ENCODE measurements at regions not wholly inside any gene's neighbourhood (a gene's known extent, or its start where the extent isn't known, plus 50 kb on each side); places are given as distances from the start of the nearest gene placed in this dataset.
"Not testable (repeated sequence)": the region's sequence is repeated elsewhere in the genome, so short reads cannot be mapped to it uniquely, and the experiment has no call there.

DNA sequence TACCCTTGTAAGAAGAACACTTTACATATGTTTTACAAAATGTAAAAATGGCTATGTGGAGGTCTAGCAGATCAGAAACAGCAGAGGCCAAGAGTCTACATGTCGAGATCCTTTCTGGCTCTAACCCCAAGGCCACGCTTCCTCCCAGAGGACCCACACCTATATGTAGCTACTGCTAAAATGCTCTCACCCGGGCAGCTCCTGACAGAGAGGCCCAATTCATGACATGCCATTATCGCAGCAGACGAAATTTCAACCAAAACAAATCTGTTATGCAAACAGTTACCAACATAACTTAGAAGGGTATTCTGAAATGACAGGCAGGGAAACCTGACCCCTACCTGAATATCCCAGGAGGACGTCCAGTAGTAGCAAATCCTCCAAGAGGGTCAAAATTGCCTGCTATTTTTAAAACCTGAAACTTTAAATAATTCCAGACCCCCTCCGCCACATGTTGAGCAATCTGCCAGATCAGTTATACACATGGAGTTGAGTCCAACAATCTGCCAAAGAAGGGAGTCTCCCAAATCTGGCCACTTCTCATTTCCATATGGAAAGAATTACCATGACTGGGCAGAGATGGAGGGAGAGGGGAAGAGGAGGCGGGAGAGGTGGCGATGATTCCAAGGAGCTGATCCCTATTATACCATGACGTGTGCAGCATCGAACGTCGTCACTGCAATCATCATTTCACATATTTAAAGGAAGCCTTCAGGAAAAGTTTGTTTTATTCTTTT, 192.9 kb upstream of the TBL1X start:
- DNase-seq = no peak

DNA sequence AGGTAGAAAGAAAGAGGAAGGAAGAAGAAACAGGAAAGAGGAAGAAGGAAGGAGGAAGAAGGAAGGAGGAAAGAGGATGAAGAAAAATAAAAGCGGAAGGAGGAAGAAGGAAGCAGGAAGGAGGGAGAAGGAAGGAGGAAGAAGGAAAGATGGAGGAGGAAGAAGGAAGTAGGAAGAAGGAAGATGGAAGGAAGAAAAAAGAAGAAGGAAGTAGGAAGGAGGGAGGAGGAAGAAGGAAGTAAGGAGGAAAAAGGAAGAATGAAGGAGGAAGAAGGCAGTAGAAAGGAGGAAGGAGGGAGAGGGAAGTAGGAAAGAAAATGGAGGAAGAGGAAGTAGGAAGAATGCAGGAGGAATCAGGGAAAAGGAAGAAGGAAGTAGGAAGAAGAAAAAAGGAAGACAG, 191.1 kb upstream of the TBL1X start:
- no peak for DNase-seq

DNA sequence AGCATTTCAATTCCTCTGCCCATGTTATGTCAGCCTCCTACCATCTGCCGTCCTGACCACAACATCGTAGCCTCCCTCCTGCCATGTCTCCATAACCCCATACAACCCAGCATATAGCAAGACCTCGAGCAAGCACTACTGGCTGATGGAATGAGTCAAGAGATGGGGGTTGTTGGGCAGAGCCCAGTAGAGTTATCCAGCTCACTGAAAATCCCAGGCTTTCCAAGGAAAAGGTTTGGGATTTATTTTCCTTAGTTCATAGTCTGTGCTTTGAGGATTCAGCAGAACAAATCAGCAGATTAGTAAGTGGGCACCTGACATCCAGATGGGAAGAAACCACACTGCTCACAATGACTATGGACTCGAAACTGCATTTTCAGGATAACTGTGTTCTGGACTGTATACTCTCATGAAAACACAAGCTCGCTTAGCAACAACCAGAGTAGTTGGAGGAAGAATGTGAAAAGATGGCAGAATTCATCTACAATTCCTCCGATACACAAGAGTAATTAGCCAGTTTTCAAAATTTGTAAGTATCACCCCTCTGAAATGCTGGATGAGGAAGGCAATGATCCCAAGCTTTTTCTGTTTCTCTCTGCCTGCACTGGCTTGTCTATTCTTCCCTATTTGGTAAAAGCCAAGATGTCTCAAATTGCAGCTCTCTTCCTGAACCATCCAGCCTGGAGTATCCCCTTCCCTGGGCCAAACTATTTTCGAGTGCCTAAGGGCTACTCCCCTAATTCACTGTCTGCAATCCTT, 186.2 kb upstream of the TBL1X start:
- no peak for DNase-seq

DNA sequence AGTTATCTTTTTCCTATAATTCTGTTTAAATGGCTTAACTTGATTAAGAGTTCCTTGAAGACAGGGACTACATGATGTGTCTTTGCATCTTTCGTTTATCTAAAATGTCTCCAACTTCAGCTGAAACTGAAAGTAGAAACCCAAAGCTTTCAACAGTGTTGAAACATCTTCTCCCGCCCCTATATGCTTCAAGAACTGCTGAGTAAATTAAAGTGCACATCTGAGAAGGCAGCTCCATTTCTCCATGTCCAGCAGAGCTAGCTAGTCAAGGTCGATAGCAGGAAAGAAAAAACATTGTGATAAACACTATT, 185.7 kb upstream of the TBL1X start:
- no peak for DNase-seq

DNA sequence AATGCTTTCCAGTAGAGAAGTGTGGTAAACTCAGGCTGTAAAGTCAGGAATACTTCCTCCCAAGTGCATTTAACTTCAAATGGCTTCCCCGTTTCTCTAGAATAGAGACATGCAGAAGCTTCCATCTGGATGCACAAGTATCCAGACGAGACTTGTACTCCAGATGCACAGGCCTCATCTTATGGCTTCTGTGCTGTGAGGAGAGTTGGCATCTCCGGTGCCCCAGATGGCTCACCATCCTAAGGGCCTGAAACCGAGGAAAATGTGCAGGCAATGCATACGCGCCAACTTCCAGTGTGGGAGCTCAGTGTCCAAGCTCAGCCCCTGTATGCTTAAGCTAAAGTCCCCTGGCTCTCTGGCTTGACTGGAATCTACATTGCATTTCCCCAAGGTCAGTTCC, 184.0 kb upstream of the TBL1X start:
- DNase-seq = no peak

DNA sequence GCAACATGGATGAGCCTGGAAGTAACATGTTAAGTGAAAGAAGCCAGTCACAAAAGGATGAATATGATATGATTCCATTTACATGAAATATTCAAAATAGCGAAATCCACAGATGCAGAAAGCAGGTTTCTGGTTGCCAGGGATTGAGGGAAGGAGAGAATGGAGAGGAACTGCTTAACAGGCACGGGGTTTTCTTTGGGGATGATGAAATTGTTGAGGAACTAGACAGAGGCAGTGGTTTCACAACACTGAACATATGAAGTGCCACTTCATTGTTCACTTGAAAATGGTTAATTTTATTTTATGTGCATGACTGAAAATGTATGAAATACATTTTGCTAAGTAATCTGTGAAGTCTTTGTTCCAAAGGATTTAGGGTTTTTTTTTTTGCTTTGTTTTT, 182.5 kb upstream of the TBL1X start:
- DNase-seq = no peak

DNA sequence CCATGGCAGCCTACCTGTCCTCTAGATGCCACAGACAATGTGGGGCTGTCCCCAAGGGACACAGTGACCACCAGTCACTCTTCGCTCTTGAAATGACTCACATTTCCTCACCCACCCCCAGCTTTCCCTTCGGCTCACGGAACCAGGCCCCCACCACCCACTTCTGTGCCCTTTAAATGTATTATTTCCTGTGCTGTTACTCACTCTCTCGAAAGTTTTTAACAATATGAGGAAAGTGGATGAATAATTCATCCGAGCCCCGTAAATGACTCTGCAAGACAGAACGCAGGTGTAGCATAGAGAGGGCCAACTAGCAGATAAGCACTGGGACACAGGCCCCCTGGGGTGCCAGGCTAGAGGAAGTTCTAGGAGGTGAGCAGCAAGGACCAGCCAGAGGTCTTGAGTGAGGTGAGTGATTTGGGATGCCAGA, 179.5 kb upstream of the TBL1X start:
- DNase-seq = peak; percentile 73

DNA sequence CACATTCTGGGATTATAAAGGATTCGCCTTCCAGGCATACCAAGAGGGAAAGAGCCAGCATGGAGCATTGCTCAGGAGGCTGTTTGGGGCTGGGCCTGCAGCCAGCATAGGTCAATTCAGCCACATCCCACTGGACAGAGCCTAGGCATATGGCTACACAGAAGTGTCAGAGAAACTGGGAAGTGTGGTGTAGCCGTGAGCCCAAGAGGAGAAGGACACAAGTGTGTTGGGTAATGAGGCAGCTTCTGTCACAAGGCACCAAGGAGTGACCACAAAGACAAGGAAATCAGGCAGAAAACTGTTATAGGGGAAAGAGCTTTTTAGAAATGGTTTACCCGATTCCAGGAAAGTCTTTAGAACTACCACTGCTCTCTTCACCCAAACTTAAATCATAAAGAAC, 178.6 kb upstream of the TBL1X start:
- DNase-seq = no peak

DNA sequence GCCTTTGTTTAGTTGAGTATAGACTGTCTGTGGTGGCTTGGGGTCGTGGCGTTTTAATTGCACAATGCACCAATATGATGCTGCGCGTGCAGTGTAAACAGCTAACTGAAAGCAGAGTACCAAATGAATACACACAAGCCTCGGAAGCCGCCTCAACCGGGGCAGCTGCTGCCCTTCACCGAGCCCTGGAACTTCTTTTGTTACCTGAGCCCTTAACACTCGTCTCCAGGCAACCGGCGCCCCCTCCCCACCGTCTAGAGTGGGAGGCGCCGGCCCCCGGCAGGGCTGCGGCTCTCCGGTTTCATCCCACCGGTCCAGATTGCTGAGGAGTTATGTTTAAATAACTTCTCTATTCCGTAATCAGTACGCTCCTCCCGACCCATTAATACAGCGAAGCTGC, 173.2 kb upstream of the TBL1X start:
- DNase-seq = no peak

DNA sequence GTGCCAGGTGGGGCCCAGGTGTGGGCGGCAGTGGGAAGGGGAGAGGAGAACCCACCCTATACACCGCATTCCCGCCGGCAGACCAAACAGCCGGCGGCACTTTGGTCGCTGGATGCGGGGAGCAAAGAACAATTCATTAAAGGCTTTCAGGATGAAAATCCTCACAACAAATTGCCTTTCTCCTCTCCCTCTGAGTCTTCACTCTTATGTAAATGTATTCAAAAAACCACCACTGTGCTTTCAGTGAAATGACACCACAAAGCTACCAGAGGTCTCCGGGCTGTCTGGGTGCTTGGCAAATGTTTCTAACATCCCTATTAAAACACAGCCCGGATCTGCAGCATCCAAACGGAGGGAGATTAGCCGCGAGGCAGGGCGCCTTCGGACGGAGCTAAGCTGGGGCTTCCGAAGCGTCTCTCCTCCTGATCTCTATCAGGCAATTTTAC, 171.8 kb upstream of the TBL1X start:
- DNase-seq = no peak

DNA sequence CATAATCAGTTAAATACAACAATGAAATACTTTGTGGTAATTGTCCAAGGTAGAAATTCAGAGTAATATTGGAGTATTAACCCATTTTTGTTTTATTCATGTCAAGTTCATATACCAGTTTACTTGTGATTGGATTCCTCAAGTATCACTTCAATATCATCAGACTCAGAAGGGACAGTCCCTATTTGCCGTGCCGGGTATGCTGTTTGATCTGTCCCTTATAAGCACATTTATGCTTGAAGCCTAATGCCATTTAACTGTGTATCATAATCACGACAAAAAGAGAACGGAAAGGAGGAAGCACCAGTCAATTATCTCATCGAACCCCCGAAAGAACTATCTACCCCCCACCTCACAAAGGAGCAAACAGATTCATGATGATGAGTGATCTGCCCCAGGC, 171.0 kb upstream of the TBL1X start:
- DNase-seq = no peak

DNA sequence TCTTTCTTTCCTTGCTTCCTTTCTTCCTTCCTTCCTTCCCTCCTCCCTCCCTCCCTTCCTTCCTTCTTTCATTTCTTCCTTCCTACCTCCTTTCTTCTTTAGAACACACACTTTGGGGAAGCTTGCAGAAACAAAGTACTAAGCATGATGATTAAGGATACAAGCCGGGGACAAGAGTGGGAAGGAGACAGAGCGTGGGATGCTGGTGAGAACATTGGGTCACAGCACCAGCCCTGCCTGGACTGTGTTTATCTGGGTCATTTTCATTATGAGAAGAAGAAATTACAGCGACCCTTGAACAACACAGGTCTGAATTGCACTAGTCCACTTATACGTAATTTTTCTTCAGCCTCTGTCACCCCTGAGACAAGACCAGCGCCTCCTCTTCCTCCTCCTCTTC, 169.3 kb upstream of the TBL1X start:
- DNase-seq = no peak

DNA sequence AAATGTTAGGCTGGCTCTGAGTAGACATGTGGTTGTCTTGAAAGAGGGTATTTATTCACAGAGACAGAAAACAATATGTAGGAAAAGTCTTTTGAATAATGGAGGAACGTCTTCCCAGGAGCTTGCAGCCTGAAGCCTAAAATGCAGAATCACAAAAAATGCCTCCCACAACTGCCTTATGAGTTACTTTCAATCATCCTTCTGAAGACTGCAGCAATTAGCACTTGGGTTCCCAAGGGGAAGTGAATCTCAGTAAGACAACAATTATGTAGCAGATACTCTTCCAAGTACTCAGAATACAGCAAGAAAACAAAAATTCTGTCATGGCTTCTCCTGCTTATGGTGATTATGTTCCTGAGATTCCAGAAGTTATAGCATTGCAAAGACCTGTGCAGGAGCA, 166.6 kb upstream of the TBL1X start:
- no peak for DNase-seq

DNA sequence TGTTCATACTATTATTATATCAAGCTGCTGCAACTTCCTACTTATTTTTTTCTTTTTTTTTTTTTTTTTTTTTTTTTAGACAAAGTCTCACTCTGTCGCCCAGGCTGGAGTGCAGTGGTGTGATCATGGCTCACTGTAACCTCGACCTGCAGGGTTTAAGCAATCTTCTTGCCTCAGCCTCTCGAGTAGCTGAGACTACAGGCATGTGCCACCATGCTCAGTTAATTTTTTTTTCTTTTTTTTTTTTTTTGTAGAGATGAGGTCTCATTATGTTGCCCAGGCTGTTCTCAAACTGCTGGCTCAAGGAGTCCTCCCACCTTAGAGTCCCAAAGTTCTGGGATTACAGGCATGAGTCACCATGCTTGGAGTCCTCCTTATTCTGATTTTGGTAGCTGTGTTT, 165.2 kb upstream of the TBL1X start:
- not testable (repeated sequence) for DNase-seq

DNA sequence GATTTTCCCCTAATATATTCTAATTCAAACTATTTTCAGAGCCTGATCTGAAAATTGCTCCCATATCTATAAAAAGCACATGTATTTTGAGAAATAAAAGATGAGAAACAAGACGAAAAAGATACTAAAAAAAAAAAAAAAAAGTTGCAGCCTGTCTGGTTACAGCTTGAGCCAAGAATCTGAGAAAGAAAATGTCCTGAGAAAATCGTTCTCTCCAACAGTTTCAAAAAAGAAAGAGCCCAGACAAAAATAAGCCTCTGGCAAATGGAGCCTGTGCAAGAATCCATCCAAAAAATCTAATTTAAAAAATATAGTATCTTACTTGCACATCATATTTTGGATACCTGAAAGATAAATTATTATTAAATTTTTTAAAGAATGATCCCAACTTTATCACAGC, 163.0 kb upstream of the TBL1X start:
- no peak for DNase-seq

DNA sequence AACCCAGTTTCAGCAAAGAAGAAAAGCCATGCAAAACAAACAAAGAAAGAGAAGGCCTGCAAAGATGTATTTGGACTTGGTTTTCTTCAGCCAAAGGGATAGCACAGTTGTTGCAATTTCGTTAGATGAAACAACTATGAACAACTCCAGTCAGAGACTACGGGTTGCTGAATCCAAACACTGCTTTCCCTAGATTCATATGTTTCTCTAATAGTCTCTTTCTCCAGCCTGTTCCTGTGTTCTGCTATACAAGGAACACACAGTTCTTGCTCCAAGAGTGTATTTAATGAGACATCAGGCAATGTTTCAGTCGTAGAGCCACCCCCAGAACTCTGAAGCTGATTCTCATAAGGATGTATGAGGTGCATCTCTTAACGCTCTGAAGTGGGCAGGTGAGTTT, 162.5 kb upstream of the TBL1X start:
- no peak for DNase-seq

DNA sequence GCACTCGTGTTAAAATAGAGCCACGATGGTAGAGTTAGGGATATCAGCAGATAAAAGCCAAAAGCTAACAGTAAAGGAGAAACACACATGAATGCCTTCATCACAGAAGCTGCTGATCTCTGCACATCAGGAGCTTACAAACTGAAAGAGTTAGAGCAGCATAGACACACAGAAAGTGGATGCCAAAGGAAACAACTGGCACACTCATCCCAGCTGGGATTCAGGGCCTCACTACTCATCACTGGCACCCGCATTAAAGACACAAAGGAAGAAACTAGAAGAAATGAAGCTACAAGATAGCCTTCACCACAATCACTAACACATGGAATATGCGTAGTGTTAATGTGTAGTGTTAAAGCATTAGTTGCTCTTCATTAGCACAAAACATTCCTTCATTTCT, 156.4 kb upstream of the TBL1X start:
- DNase-seq = no peak

DNA sequence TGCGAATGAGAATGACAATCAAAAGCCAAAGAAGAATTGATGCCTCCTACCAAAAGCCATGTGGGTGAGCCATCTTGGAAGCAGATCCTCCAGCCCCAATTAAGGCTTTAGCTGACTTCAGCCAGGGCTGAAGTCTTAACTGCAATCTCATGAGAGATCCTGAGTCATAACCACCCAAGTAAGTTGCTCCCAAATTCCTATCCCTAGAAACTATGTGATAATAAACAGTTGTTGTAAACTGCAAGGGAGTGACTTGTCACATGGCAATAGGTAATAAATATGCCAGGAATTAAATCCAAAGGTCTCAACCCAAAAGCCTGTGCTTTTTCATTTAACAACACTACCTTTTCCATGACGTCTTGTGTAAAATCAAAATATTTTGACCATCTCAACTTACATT, 154.2 kb upstream of the TBL1X start:
- no peak for DNase-seq

DNA sequence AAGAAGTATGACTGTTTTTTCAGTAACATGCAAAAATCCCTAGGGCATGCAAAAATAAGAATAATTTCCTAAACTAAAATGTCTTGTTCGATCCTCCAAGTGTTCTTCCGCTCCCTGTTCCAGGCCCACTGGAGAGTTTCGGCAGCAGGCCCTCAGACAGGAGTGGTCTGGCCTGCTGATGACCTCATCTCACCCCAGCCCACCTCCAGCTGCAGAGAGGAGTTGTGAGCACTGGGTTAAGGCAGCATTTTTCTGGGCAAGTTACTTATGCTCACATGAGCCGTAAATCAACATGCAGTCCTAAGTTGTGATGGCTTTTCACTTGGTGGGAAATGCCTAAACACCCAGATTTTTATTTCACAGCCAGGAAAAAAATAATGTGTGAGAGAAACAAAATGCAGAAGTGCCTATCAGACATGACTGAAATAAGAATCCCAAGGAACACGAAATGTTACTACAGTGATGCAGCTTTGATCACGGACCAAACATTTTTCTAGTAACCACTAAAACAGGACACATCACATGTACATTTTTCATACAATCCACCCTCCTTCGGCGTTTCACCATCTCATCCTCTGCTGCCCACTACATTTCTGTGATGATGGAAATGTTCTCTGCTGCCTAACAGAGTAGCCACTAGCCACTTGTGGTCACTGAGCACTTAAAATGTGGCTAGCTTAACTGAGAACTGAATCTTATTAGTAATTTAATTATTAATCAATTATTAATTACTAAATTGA, 153.3 kb upstream of the TBL1X start:
- DNase-seq = no peak

DNA sequence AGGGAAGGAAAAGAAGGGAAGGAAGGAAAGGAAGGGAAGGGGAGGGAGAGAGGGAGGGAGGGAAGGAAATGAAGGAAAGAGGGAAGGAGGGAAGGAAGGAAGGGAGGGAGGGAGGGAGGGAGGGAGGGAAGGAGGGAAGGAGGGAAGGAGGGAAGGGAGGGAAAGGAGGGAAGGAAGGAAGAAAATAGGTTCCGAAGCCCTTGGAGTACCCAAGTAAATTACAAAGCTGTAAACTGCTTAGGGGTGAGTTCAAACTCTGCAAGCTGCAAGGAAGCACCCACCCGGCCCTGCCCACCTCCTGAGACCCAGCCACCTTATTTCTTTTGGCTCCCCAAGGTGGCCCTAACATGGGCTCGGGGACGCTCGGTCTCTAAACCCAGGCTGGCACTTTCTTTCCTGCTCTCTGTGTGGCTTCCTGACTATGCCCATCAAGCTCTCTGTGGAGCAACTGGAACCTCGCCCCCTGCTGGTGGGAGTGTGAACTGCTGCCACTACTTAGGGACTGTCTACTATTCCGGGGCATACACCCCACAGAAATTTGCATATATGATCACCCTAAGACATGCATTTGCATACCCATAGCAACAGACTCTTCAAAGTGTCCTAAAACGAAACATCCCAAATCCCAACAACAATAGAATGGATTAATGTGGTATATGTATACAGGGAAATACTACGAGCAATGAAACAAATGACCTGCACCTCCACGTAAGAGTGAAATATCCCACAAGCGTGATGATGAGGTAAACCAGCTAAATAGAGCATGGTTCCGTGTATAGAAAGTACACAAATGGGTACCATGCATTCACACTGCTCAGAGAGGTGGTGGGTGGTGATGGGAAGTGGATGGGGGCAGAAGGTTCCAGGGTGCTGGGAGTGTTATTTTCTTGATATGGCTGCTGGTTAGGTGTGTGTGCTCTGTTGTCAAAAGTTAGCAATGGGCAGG, 151.7 kb upstream of the TBL1X start:
- peak; percentile 79 for DNase-seq

DNA sequence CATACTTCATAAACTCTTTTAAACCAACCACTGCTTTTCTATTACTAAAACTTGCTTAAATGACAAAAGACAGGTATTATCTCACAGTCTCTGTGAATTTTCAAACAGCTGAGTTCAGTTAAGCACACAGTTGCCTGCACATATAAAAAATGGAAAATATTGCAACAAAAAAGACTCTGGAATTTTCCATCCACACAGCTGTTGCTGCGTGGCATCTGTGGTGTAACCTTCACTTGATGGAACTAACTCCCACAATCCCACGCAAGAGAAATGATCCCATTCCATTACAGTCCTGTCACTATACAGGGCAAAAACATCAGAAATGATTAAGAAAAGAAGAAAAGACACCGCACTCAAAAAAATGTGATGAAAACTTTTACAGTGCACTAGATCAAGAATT, 149.8 kb upstream of the TBL1X start:
- DNase-seq = no peak

DNA sequence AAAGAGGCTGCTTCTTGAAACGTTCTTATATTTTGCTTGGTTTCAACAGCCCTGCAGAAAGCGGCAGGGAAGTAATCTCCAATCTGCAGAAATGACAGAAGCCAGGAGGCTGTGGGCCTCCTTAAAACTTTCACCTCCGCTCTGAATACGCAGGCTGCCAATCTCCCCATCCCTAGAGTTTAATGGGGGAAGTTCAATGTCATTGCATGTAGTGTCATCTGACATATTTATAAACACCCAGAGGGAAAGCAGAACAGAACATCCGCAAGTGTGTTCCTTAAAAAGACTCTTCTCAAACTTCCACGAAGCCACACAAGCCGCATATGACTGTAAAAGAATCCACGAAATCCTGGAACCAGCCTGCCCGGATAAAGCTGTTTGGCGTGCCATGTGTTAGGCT, 148.8 kb upstream of the TBL1X start:
- DNase-seq = no peak

DNA sequence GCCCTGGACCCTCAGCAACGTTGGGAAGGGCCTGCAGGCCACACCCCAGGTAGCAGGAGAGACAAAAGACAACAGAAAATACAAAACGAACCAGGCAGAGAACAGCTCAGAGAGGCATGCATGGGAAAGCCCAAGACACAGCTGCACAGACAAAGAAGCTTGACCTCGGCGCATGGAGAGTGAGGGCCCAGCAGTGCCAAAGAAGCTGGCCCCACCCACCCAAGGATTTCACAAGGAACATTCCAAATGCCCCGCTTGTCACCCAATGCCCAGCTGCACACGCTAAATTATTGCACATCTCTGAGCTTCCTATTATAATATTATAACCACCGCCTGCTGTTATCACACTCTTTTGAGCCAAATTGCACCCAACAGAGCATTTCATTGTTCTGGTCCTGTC, 147.7 kb upstream of the TBL1X start:
- no peak for DNase-seq

Data from activated naive CD4-positive, alpha-beta T cell treated with Interleukin-2 at 50 U/mL for 16 hours (primary cell).